Esophagus muscularis mucosa (tissue), 3 donors: ENCODE measurements at regions not wholly inside any gene's neighbourhood (a gene's known extent, or its start where the extent isn't known, plus 50 kb on each side); places are given as distances from the start of the nearest gene placed in this dataset.

Experiments
- CTCF ChIP-seq, 3 experiments: fragments of 200-600 bp in 2 of 3; fragments of 450-650 bp in 1 of 3; sonication (generic) in 2 of 3; IDR thresholded peaks; one replicate each; pipeline ENCODE4 v1.5.1; 2017 to 2019; ENCODE audit warnings: antibody characterized with exemption in 3 of 3, mild to moderate bottlenecking in 2 of 3, moderate library complexity in 1 of 3
- POLR2A ChIP-seq: fragments of 450-650 bp; IDR thresholded peaks from one replicate; pipeline ENCODE4 v1.6.1; 2017; ENCODE audit warnings: antibody characterized with exemption, moderate library complexity, mild to moderate bottlenecking, low read depth

GRCh38 chr11:92550871-92551270, 326.3 kb downstream of the FAT3 start:
- TF ChIP-seq POLR2A (no peak), CTCF (IDR thresholded peaks at IDR 0.05) (no peak)
